ENCODE measurements at regions not wholly inside any gene's neighbourhood (a gene's known extent, or its start where the extent isn't known, plus 50 kb on each side); places are given as distances from the start of the nearest gene placed in this dataset.

- no TSS peak for BruUV-seq (replicated peaks)
- no peaks in the 10 kb centered on the region for H3K9me3 ChIP-seq (replicated peaks; ENCODE audit: control insufficient read depth, insufficient read depth, low read length)
- no peak overlapping the region for H3K9ac ChIP-seq (replicated peaks; ENCODE audit: extremely low read depth, insufficient read depth, low read length)
- H3K4me1 ChIP-seq (ENCODE audit: control insufficient read depth, extremely low read depth, insufficient read depth, low read length): no peaks in the 10 kb centered on the region
- no peaks in the 10 kb centered on the region for H3K79me2 ChIP-seq (ENCODE audit: control insufficient read depth, insufficient read depth, low read length)
- no peak overlapping the region for H2AFZ ChIP-seq (ENCODE audit: low read depth, low read length)
- dilution Hi-C loops (cut with MboI; ENCODE audit: extremely low pct_ligation_motif_present, low sequenced_read_pairs) (no loop called here), intact Hi-C loops (cut with micrococcal nuclease) (no loop called here)
- H4K20me1 ChIP-seq (replicated peaks; ENCODE audit: control insufficient read depth, extremely low read depth, insufficient read depth, low read length): no peaks in the 10 kb centered on the region
- no peak overlapping the region for H3K4me2 ChIP-seq (ENCODE audit: insufficient read depth, low read length)
- H3K27me3 ChIP-seq (ENCODE audit: control insufficient read depth in 2 of 2, insufficient read depth in 2 of 2, low read length in 2 of 2): peaks cover 33 to 40% of the 10 kb centered on the region in 2 experiments
- H3K36me3 ChIP-seq (ENCODE audit: control insufficient read depth in 2 of 2, extremely low read depth in 1 of 2, insufficient read depth in 2 of 2, low read length in 2 of 2): no peaks in the 10 kb centered on the region
- no peak overlapping the region for H3K4me3 ChIP-seq (replicated peaks in 1 of 3; ENCODE audit: insufficient read depth in 1 of 3, low read depth in 1 of 3, low read length in 3 of 3)
- H3K27ac ChIP-seq (ENCODE audit: insufficient read depth, low read depth, low read length): no peak overlapping the region
- TF ChIP-seq POLR2AphosphoS5 (IDR thresholded peaks at IDR 0.05; ENCODE audit: insufficient read depth, low read depth, low read length): no peak
- no peak for TF ChIP-seq EZH2 (IDR thresholded peaks at IDR 0.05; ENCODE audit: borderline replicate concordance, low read depth, low read length, severe bottlenecking)
- TF ChIP-seq JUN (IDR thresholded peaks at IDR 0.05; ENCODE audit: borderline replicate concordance, insufficient read depth, insufficient read length, low read depth): no peak
- TF ChIP-seq FOS (IDR thresholded peaks at IDR 0.05; ENCODE audit: borderline replicate concordance, insufficient read depth, low read length): no peak
- no peak for TF ChIP-seq MYC (IDR thresholded peaks at IDR 0.05; ENCODE audit: low read depth, low read length)
- no peak for TF ChIP-seq MAX (IDR thresholded peaks at IDR 0.05; ENCODE audit: insufficient read depth, insufficient read length)
- no peak for TF ChIP-seq POLR2A (IDR thresholded peaks at IDR 0.05; ENCODE audit: low read depth, low read length)
- no peak for TF ChIP-seq GATA2 (IDR thresholded peaks at IDR 0.05; ENCODE audit: insufficient read depth, insufficient read length, low read depth, low read length)
- no peak for TF ChIP-seq CTCF (IDR thresholded peaks at IDR 0.05; ENCODE audit: extremely low read depth in 1 of 2, insufficient read depth in 1 of 2, low read depth in 1 of 2, low read length in 2 of 2)
- DNase-seq (ENCODE audit: low read depth, low spot score) (no peak), FAIRE-seq (no peak)
- CTCF ChIA-PET: no interaction called here
- POLR2A ChIA-PET: no interaction called here
- H3K9me1 ChIP-seq (replicated peaks; ENCODE audit: control insufficient read depth, extremely low read depth, insufficient read depth, low read length): no peaks in the 10 kb centered on the region
Measured at GRCh38 chr6:41467627-41468404, 78.4 kb upstream of the FOXP4 start.
